Left hindlimb (tissue), 1 donor: ENCODE measurements at regions not wholly inside any gene's neighbourhood (a gene's known extent, or its start where the extent isn't known, plus 50 kb on each side); places are given as distances from the start of the nearest gene placed in this dataset.

Source experiments
- DNase-seq: peaks from one replicate; pipeline ENCODE4 v3.0.0-alpha.2; 2018

DNA sequence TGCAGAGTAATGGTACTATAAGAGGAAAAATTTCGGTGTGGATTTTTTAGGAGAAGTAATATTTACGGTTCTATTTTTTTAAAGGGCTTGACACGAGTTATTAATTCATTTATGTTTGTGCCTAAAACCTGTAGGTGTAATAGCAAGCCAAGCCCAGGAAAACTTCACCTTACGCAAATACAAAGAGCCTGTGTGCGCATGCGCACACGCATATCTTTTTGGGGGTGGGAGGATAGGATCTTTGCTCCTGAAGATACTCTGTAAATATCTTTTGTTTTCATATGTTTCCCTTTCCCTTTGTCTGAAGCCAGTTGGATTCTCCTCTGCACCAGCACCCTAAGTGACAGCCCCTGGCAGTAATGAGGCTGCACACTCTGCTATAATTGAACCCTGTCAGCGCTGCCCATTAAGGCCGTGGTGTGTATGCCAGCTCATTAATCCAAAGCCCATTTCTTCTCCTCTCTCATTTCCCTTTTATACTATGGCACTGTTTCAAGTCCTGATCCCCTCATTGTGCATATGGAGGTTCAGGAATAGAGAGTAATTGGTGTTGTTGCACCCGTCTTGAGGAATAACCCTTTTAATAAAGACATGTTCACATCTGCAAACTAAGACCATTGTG is 327.2 kb upstream of the E2F7 start:
- no peak for DNase-seq

DNA sequence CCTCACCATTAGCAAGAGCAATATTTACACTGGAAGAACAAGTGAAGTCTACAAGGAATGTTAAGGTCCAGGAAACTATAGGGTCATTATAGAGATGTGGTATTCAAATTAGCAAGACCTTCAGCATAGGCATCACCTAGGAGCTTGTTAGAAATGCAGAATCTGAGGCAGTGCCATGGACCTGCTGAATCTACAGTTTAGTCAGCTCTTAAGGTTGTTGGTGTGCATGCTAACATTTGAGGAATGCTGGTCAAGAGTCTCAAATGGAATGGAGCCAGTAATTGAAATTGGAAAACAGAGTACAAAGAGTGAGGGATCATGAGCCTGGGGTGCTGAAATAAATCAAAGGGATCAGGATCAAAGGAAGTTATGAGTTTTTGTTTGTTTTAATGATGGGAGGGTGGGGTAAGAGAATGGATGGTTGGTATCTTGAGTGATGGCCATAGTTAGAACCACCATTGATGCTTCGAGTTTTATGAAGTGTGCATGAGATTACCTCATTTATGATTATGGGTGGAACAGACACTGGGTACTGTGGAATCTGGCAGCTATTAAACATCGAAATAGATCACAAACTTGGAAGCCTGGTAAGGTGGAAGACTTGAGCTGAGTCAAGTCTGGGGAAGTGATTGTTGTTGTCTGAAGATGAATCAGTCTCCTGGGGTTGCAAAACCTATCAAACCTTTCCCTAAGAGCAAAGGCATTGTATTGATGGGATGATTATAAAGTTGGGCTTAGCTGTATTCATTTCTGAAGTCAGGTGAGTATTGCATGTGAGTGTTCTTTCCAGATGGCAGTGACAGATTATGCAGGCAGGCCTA is 323.3 kb upstream of the E2F7 start:
- no peak for DNase-seq

DNA sequence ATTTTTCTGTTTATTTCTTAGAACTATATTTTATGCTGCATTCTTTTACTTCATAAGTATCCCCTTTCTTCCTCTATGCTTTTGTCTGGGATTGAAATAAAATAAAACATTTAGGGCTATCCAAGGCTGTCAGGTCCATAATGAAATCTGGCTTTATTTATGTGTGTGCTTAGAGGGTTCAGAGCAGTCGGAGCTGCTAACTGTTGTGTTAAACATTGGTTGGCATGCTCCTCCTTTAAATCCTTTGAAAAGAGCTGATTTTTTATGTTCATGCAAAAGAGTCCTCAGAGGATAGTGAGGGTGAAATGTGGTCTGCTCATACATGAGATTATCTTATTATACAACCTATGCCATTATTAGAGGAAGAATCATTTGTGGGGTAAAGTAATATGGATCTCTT is 322.3 kb upstream of the E2F7 start:
- DNase-seq = no peak

DNA sequence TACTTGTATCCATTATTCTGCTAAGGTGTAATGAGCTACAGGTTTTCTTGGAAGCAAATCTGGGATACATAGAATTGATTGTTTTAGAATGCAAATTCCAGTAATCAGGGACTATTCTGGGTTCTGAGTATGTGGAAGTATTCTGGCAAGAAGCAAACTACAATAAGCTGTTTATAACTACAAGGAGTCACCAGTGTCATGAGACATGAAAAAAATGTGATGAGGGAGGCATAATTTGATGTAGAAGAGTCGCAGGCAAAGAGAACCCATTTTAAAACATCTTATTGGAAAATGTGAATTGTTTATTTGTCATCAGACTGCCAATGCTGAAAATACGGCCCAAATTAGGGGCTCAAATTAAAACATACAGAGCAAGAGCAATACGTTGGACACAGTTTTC is 321.8 kb upstream of the E2F7 start:
- no peak for DNase-seq

DNA sequence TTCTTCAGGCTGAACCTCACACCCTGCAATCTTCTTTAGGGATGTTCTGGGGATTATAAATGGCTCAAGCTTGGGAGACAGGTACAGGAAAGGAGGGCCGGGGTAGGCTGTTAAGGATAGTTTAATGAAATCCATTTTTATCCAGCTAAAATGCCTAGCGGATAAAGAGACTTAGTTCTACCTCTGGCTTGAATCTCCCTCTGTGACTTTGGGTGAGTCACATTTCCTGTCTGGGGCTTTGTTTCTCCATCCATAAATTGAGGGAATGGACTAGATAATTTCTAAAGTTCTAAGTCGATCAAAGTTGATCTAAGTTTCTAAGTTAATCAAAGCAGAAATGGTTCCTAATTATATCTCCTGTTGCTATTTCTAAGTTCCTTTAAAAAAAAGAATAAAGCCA is 319.6 kb upstream of the E2F7 start:
- no peak for DNase-seq

DNA sequence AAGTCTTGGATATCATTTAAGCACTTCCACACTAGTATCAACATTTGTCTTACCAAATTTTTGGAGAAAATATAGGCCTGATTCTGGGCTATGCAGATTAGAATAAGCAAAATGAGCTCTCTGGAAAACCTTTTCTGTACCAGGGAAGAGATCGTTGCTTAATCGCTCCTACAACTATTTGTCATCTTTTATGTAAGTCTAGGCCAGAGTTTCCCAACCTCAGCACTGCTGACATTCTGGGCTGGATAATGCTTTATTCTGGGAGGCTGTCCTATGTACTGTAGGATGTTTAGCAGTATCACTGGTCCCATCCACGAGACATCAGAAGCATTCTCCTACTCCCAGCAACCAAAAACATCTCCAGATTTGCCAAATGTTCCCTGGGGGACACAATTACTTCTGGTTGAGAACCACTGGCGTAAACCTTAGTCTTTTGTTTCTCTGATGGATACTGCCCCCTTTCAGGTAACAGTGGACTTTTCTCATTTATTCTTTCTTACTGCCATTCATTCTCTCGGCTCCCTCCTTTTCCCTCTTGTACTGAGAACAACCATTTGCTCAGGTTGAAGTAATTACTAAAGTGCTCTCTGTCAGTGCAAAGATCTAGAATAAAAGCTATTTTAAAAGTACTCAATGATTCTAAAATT is 316.9 kb upstream of the E2F7 start:
- DNase-seq = no peak

DNA sequence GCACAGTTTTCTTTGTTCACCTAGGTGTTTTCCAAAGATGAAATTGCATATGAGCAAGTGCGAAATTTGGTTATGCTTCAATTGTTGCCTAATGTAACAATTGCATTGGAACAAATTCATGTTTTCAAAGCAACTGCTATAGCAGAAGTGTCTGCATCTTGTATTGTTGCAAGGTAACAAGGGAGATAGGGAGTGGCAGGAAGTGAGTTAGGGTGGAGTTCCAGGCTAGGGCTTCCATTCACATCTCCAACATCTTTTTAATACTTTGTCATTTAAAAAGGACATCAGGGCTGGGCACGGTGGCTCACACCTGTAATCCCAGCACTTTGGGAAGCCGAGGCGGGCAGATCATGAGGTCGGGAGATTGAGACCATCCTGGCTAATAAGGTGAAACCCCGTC is 312.3 kb upstream of the E2F7 start:
- DNase-seq = no peak

DNA sequence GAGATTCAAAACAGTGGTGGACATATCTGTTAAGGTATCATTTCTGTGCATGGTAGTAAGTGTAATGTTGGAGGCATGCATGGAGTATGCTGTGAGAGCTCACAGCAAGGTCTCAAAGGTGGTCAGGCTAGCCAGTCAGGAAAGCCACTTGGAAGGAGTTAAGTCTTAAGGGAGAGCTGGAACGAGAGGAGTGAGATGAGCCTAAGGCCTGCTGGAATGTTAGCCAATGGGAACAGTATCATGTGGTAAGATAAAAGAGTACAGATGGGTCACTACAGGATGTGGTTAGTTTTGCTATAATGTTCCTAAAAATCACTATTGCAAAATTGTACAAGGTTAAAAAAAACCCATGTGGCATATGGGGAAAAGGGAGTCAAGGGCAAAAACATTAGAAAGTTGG is 311.7 kb upstream of the E2F7 start:
- no peak for DNase-seq

DNA sequence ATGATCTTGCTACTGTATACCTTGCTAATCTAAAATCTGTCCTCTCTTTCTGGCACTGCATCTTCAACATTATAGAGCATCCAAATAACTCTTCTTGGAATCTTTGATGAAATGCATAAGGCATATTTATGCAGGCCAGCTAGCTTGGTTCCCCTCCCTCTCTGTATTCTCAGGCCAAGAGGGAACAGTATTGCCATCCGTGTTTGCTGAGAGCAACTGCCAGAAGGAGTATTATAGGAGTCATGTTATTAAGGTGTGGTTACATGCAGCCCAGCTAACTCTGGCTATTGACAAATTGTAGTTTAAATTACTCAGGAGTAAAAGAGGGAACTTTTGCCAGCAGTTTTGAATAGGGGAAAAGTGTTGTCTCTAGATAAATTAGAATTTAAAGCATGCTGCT is 309.3 kb upstream of the E2F7 start:
- DNase-seq = no peak

DNA sequence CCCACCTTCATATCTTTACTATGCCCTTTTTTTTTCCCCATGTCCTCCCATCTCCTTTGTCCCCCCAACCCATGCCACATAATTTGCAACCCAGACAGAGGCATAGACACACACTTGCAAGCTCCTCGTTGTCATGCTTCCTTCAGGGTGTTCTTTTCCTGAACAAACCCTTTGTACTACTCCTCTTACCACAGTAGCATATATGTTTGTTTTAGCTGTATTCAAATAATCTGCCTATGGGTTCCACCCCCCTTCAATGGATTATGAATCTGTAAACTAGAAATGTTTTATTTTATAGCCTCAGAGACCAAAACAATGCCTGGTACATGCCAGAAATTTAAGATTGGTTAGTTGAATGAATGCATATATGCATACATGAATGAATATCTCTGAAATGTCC is 307.1 kb upstream of the E2F7 start:
- no peak for DNase-seq

DNA sequence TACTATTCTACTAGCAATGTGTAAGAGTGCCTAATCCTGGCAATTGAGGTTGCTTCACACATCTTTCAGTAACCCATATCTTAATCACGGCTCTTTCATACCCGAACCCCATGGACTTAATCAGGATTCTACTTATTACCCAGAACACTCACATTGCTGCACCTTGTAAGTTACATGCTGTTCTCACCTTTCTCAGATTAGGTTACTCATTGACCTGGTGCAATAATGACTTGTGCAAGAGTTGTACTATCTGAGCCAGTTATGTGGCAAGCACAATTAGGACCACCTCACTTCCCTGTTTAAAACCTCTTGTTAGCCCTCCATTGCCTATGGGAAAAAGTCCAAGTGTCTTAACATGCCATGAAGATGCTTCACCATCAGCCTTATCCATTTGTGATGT is 306.7 kb upstream of the E2F7 start:
- no peak for DNase-seq

DNA sequence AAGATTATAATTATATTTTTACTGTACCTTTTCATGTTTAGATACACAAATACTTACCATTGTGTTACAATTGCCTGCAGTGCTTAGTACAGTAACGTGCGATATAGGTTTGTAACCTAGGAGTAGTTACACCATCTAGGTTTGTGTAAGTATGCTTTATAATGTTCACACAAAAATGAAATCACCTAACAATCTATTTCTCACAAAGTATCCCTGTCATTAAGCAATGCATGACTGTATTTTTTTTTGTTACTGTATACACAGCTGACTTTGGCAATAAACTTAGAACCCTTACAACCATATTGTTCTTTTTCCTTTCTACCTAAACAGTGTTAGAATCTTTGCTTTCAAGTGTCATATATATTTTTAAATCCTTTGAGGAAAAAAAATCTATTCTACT is 303.0 kb upstream of the E2F7 start:
- DNase-seq = no peak

DNA sequence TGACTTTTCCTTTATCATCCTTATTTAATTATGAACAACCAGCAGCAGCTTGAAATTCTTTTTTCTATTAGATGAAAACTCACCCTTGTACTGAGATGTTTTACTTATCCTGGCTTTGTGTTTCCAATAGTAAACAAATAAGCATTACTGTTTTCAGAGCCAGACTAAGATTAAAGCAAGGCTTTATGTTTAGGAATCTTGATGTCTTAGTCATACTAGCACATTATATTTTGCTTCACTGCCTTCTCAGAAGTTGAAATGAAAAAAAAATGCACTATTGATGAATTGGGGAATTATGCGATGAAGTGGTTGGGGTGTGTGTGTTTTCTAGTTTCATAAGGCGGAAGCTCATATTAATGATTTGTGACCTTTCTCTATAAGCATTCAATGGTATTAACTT is 301.2 kb upstream of the E2F7 start:
- no peak for DNase-seq

DNA sequence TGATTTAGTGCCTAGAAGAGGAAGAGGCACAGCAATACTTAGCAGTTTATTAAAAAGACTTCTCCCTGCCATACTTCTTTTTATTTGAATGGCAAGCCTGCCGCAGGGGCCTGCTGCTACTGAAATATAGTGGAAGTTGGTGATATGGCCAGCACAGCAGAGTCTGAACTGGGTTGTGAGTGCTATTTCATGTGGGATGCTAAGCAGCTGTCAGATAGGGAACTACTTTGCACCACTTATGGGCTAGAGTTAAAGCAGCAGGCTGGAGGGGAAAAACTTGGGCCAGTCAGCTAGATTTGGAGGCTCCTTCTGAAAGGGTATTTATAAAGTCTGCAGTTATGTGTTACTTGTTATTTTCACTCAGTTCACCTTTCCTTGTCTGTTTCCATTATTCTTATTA is 299.0 kb upstream of the E2F7 start:
- no peak for DNase-seq

DNA sequence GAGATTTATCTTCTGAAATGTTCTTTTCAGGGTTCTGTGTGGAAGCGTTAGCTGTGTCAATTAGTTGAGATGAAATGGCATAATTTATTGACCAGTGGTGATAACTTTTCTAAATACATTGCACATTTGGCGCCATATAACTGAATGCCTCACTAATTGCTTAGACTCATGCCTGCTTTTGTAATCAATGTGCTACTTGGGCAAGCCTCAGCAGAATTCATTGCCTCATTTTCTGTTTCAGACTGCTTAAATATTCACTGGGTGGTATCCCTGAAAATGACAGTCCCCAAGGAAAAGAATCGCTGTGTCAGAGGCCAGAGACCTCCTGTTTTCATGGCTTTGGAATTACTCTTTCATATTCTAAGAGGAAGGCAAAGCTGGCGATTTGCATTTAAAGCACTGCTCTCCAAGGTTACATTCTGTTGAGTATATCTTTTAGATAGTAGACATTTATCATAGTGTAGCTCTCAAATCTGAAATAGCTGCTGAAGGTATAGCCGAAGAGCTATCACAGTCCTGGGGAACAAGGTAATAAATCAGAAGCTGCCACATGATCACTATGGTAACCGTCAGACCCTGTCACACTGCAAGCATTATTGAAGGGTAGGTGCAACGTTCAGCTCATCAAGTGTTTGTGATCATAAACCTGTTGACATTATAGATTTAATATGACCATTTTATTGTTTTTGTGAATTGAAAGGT is 297.3 kb upstream of the E2F7 start:
- no peak for DNase-seq

DNA sequence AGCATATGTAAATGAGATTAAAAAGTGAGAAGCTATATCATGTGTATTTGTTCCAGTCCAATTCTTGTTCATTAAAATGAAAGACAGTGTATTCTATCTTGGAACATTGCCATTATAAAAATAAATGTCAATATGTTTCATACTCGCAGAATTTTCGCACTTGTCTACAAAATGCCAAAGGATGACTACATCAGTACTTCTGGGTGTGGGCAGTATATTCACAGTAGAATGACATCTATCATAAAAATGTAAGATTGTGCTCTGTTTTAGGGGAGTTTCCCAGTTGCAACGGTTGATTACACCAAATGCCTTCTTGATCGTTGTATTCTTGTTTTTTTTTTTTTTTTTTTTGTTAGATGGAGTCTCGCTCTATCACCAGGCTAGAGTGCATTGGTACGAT is 292.3 kb upstream of the E2F7 start:
- DNase-seq = no peak

DNA sequence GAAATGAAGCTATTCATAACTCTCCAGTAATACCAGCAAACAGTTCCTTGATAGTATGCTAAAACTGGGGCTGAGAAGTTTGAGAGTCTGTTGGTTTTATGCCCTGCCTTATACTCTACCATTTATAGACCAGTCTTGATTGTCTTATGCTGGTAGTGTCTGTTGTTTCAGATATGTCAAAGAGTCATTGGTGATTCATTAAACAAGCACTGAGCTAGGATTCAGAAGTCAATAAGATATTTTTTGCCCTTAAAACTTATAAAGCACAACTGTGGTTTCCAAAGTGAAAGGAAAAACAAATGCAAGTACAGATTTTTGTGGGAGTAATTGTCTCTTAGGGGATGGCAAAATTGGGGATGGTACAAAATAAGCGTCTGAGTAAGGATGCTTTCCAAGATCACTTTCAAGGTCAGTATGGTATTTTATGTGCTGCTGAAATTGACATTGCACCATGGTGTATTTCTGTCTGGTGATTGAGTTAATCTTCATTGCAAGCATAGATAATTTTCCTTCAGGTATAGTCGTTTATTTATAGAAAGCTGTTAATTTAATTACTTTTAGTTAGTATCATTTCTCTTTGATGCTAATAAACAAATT is 289.5 kb upstream of the E2F7 start:
- DNase-seq = no peak

DNA sequence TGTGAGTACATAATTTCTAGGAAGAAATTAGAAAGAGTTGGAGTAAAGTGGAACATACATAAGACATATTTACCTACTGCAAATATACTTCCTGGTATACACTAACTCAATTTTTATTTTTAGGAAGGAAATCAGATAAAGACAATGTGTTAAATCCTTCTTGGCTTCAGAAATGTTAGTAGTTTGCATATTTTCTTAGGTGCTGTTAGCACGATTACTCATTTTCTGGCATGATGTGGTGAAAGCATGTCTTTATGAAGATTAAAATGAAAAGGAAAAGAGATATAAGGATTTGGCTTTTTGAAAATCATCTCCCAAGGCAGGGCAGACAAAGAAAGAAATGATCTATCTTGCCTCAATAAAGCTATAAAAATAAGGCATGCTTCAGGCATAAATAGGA is 287.6 kb upstream of the E2F7 start:
- no peak for DNase-seq

DNA sequence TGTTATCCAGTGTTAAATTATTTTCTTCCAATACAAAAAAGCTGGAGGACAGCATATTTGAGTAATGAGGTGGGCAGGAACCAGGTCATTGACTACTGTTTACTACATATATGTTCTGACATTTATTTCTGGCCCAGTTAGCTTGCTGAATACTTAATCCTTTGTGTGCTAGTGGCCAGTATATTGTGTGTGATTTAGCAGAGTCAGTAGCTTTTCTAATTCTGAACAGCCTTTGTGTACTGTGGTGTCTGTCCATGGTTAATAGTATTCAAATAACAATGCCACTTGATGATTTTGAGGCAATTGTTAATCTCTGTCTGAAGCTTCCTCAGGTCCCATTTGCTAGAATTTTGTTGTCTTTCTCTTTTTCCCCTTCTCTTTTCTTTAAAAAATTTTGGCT is 286.5 kb upstream of the E2F7 start:
- DNase-seq = no peak

DNA sequence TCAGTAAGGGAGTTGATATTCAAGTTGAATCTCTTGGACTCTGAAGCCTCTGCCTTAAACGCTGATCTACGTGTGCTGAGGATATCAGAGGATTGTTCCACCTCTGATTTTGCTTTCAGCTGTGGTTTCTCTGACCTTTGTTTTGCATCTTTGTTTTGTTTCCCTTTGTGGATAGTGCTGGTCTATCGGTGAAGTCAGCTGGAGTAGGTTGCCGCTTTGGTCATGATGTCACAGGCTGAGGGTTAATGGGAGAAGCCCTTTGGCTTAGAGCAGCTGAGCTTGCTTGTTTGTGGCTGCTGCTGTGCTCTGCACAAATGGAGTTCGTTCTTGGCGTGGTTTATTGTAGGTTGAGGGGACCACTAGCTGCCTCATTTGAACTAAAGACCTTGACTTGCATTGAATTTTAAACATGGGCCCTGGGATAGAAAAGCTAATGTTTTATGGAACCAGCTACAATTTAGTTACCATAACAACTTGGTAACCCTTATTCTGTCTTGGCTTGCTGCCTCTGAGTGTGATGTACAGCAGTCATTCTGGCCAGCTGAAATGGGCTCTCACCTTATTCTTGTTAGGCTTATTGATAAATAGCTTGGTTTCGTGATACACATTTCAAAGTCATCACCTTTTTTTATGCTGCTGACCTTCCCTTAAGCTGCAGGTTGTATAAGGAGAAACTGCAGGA is 284.5 kb upstream of the E2F7 start:
- no peak for DNase-seq

DNA sequence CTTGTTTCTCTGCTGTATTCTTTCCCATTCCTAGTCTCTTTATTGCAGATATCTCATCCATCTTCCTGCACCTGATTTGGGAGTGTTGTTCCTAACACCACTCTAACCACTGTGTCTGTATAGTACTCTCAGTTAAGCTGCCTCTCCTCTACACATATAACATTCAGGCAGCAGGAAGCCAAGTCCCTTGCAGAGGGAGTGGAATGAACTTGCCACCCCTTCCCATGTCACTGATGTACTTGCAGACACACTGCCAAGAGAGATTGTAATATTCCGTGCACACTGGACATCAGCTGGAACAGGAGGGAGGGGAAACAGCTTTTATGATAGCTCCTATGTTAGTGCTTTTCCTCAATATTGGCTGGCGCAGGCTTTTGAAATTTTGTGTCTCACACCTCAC is 281.6 kb upstream of the E2F7 start:
- no peak for DNase-seq

DNA sequence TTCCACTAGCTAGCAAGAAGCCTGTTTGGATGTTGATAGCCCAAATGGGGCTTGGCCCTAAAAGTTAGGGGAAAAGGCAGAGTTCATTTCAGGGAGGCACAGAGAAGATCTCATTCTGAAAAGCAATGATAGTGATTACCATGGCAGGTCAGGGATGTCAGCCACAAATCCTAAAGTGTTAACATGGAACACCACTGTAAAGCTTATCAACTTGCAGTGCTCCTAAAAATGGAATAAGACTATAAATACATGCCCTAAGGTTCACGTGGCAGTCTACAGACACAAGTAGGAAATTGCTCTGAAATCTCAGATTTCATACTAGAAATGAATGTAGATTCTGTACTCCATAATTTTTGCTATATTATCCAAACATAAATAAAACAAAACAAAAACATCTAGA is 280.0 kb upstream of the E2F7 start:
- no peak for DNase-seq

DNA sequence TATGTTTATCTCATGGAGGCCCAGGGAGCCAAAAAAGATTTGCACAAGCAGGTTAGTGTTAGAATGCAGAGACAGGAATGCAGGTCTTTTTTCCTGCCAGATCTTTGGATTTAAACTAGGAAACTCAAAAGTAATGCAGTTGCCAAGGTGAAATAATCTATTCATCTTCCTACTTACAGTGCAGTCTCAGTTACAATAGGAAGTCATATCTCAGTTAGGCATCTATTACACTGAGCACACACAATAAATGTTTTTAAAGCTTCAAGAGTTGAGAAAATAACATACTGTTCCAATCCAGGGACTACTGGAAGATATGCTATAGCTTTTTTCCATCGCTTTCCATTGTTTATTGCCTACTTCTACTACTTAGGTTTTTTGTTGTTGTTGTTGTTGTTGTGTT is 279.3 kb upstream of the E2F7 start:
- no peak for DNase-seq
